NT2/D1 (cell line): ENCODE measurements at regions not wholly inside any gene's neighbourhood (a gene's known extent, or its start where the extent isn't known, plus 50 kb on each side); places are given as distances from the start of the nearest gene placed in this dataset.
"Not testable (repeated sequence)": the region's sequence is repeated elsewhere in the genome, so short reads cannot be mapped to it uniquely, and the experiment has no call there.

Source experiments
- DNase-seq: peaks from one replicate; pipeline ENCODE4 v3.0.0-alpha.2; 2011; ENCODE audit warnings: low read depth, low spot score
- H3K27me3 ChIP-seq: 2 replicates; pipeline ENCODE4 v1.6.0; 2011; ENCODE audit warnings: mild to moderate bottlenecking; ENCODE audit not compliant: insufficient read length, insufficient read depth
- H3K36me3 ChIP-seq: 2 replicates; pipeline ENCODE4 v1.6.1; 2011; ENCODE audit warnings: mild to moderate bottlenecking, low read length, mixed read lengths; ENCODE audit not compliant: insufficient read depth, insufficient read length
- H3K4me1 ChIP-seq: 2 replicates; pipeline ENCODE4 v1.5.1; 2011; ENCODE audit not compliant: insufficient read depth, insufficient read length
- H3K4me3 ChIP-seq: 2 replicates; pipeline ENCODE4 v1.5.1; 2011; ENCODE audit warnings: low read depth; ENCODE audit not compliant: insufficient read length
- H3K9ac ChIP-seq: 2 replicates; pipeline ENCODE4 v1.6.0; 2011; ENCODE audit warnings: low read depth; ENCODE audit not compliant: insufficient read length
- H3K9me3 ChIP-seq: 2 replicates; pipeline ENCODE4 v1.5.1; 2011; ENCODE audit warnings: mild to moderate bottlenecking, low read length; ENCODE audit not compliant: insufficient read depth
- SUZ12 ChIP-seq: IDR thresholded peaks from 2 replicates; pipeline ENCODE4 v1.6.1; 2011; ENCODE audit not compliant: insufficient read length, insufficient read depth; ENCODE audit errors: extremely low read depth
- YY1 ChIP-seq: IDR thresholded peaks from 2 replicates; pipeline ENCODE4 v1.6.1; 2011; ENCODE audit not compliant: insufficient read length, insufficient read depth
- ZNF274 ChIP-seq: IDR thresholded peaks from 2 replicates; pipeline ENCODE4 v1.6.1; 2011; ENCODE audit warnings: mild to moderate bottlenecking, low read depth, low read length

GRCh38 chr7:149689291-149689721 is 84.1 kb downstream of the ZNF467 start:
- no peak for DNase-seq
- H3K9ac ChIP-seq, result no peak overlapping the region
- no peak overlapping the region for H3K4me3 ChIP-seq
- no peaks in the 10 kb centered on the region for H3K27me3 ChIP-seq
- H3K4me1 ChIP-seq, result no peaks in the 10 kb centered on the region
- H3K9me3 ChIP-seq, result no peaks in the 10 kb centered on the region
- H3K36me3 ChIP-seq, result no peaks in the 10 kb centered on the region
- TF ChIP-seq YY1 (no peak), SUZ12 (no peak), ZNF274 (no peak)

DNA sequence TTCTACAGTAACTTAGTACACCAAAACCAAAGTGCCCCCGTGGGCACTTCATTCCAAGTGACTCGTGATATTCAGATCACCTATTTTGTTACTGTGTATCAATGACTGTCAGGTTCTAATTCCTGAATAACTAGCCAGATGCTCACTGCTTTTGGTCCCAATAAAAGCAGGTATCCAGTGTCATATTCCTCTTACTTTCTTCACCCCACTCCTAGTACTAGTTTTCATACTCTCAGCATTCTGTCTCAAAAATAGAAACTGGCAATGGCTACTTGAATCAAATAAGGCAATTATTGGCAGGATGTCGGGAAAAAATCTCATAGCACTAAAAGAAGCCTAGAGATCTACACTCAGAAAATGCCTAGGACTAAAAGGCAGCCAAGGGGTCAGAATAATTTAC is 84.6 kb downstream of the ZNF467 start:
- Histone ChIP-seq H3K4me3 (no peak overlapping the region), H3K36me3 (no peaks in the 10 kb centered on the region), H3K4me1 (no peaks in the 10 kb centered on the region), H3K27me3 (no peaks in the 10 kb centered on the region), H3K9me3 (no peaks in the 10 kb centered on the region), H3K9ac (no peak overlapping the region)
- TF ChIP-seq YY1 (no peak), ZNF274 (no peak), SUZ12 (no peak)
- no peak for DNase-seq

GRCh38 chr7:149687820-149688219 is 85.6 kb downstream of the ZNF467 start:
- DNase-seq, H3K9me3 ChIP-seq, H3K4me1 ChIP-seq, H3K9ac ChIP-seq, H3K4me3 ChIP-seq, H3K27me3 ChIP-seq, H3K36me3 ChIP-seq: not testable (repeated sequence)

GRCh38 chr7:149686449-149686848 is 86.9 kb downstream of the ZNF467 start:
- H3K9ac ChIP-seq, result no peak overlapping the region
- H3K4me3 ChIP-seq, result no peak overlapping the region
- H3K27me3 ChIP-seq, result no peaks in the 10 kb centered on the region
- no peaks in the 10 kb centered on the region for H3K9me3 ChIP-seq
- TF ChIP-seq SUZ12 (no peak), YY1 (no peak), ZNF274 (no peak)
- H3K36me3 ChIP-seq, result no peaks in the 10 kb centered on the region
- no peaks in the 10 kb centered on the region for H3K4me1 ChIP-seq
- DNase-seq, result no peak

DNA sequence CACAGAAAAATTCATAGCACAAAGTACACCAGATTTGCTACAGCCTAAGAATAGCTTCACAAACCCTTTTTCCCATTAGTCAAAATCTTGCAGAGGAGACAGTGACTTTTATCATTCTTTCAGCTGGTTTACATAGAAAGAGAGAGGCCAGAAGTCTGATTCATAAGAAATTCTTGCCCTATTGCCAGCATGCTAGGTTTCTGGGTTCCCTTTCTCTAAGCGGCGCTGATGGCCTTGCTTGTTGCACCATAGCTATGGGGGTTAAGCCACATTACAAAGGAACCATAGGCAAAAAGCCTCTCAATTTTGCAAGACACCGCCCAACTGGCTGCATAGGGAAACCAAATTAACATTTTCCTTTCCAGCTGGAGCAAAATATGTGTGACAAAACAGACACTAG is 87.4 kb downstream of the ZNF467 start:
- H3K9me3 ChIP-seq, result peaks cover 4% of the 10 kb centered on the region; the same call in 1 of the 2 replicates
- no peaks in the 10 kb centered on the region for H3K4me1 ChIP-seq
- no peak overlapping the region for H3K9ac ChIP-seq
- no peak overlapping the region for H3K4me3 ChIP-seq
- TF ChIP-seq SUZ12 (no peak), ZNF274 (no peak), YY1 (no peak)
- H3K36me3 ChIP-seq, result no peaks in the 10 kb centered on the region
- no peaks in the 10 kb centered on the region for H3K27me3 ChIP-seq
- no peak for DNase-seq

DNA sequence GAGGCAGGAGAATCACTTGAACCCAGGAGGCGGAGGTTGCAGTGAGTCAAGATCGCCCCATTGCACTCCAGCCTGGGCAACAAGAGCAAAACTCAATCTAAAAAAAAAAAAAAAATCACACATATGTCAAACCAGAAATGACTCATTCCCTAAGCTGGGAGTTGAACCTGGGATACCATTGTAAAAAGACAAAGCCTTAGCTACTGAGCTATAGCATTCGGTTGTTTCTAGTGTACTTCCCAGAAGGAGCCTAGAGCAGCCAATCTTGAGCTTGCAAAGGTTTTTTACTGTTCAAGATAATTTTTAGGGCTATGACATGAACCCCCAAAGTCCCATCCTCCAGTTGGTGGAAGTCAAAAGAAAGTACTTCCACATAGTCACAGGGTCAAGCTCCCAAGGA is 87.9 kb downstream of the ZNF467 start:
- Histone ChIP-seq H3K4me3 (no peak overlapping the region), H3K9ac (no peak overlapping the region), H3K27me3 (no peaks in the 10 kb centered on the region), H3K4me1 (no peaks in the 10 kb centered on the region), H3K9me3 (peaks cover 10% of the 10 kb centered on the region), H3K36me3 (no peaks in the 10 kb centered on the region)
- TF ChIP-seq SUZ12, result no peak
- DNase-seq, result no peak

DNA sequence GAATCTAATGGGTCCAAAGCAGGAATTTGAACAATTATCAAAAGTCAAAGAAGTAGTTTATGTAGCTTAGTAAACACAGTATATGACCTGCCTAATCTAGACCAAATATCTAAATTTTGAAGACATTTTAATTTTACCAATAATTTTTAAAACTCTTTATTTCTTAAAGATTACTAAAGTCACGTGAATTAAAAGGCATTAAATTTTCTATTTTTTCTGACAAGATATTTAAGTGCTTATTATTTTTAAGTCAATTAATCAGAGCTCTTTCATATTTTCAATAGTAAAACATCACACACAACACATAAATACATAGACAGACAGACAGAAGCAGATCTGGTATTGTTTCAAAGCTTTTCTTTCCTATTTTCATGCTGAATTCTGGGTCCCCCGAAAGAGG is 89.5 kb downstream of the ZNF467 start:
- H3K9ac ChIP-seq, result no peak overlapping the region
- H3K4me3 ChIP-seq, result no peak overlapping the region
- no peaks in the 10 kb centered on the region for H3K36me3 ChIP-seq
- H3K27me3 ChIP-seq, result no peaks in the 10 kb centered on the region
- H3K9me3 ChIP-seq, result peaks cover 19% of the 10 kb centered on the region
- no peaks in the 10 kb centered on the region for H3K4me1 ChIP-seq
- DNase-seq, result no peak
- no peak for TF ChIP-seq YY1
- TF ChIP-seq ZNF274, result no peak
- TF ChIP-seq SUZ12, result no peak

- Histone ChIP-seq H3K36me3 (no peaks in the 10 kb centered on the region), H3K9me3 (peaks cover 19% of the 10 kb centered on the region), H3K4me1 (no peaks in the 10 kb centered on the region), H3K27me3 (no peaks in the 10 kb centered on the region), H3K4me3 (no peak overlapping the region), H3K9ac (no peak overlapping the region)
- no peak for TF ChIP-seq SUZ12
- no peak for DNase-seq
Observed at GRCh38 chr7:149683181-149683580, 90.2 kb downstream of the ZNF467 start.
